H1 (cell line): ENCODE measurements at regions not wholly inside any gene's neighbourhood (a gene's known extent, or its start where the extent isn't known, plus 50 kb on each side); places are given as distances from the start of the nearest gene placed in this dataset.

Experiments
- CTCF ChIA-PET: fragments of 300-600 bp; sonication (Branson Sonifier 250); formaldehyde crosslinking; loops from one replicate; lab custom pipeline; 2021; ENCODE audit not compliant: partially characterized antibody; lab: Charles Lee
- POLR2A ChIA-PET: fragments of 300-600 bp; sonication (Branson Sonifier 250); formaldehyde crosslinking; loops from one replicate; lab custom pipeline; 2021; ENCODE audit warnings: inconsistent platforms; ENCODE audit not compliant: partially characterized antibody; lab: Charles Lee
- DNase-seq, 2 experiments: peaks; one replicate each; pipeline versions ENCODE4 v3.0.0 to v3.0.0-alpha.2; 2010 to 2022; ENCODE audit warnings: low spot score in 2 of 2, low read depth in 1 of 2, mixed read lengths in 1 of 2
- FAIRE-seq: peaks from 2 replicates; lab custom pipeline; 2011; peaks lifted over from hg19 to GRCh38; lab: Jason Lieb, UNC
- H2AFZ ChIP-seq: 2 replicates; pipeline ENCODE4 v1.8.1; 2012; ENCODE audit warnings: low read length, inconsistent platforms
- H2AK5ac ChIP-seq: 2 replicates; pipeline ENCODE4 v1.6.1; 2013; ENCODE audit warnings: low read depth, low read length
- H2BK120ac ChIP-seq: replicated peaks from 2 replicates; pipeline ENCODE3; 2013; ENCODE audit warnings: low read depth, low read length, inconsistent platforms
- H2BK12ac ChIP-seq: 2 replicates; pipeline ENCODE4 v1.6.1; 2013; ENCODE audit warnings: low read depth, low read length
- H2BK15ac ChIP-seq: 2 replicates; pipeline ENCODE4 v1.6.1; 2013; ENCODE audit warnings: low read length
- H2BK20ac ChIP-seq: 2 replicates; pipeline ENCODE4 v1.6.1; 2013; ENCODE audit warnings: low read length
- H2BK5ac ChIP-seq: 2 replicates; pipeline ENCODE4 v1.6.1; 2013; ENCODE audit warnings: low read depth, low read length
- H3K14ac ChIP-seq: 2 replicates; pipeline ENCODE4 v1.6.1; 2013; ENCODE audit warnings: inconsistent platforms; ENCODE audit not compliant: insufficient read length
- H3K18ac ChIP-seq: 2 replicates; pipeline ENCODE4 v1.6.1; 2013; ENCODE audit warnings: low read length; ENCODE audit errors: extremely low read depth
- H3K23ac ChIP-seq: 2 replicates; pipeline ENCODE4 v1.6.1; 2013; ENCODE audit warnings: inconsistent platforms; ENCODE audit not compliant: insufficient read length
- H3K23me2 ChIP-seq: 2 replicates; pipeline ENCODE4 v1.6.1; 2013; ENCODE audit warnings: low read depth, low read length
- H3K27ac ChIP-seq: 2 replicates; pipeline ENCODE4 v1.6.1; 2011; ENCODE audit warnings: low read depth, low read length, inconsistent platforms
- H3K27me3 ChIP-seq, 4 experiments: replicated peaks in 1 of 4; 1 replicate in 1 of 4; 2 replicates in 3 of 4; pipeline versions ENCODE4 v1.6.1 to v1.8.1; 2011 to 2013; ENCODE audit warnings: low read length in 3 of 4, mild to moderate bottlenecking in 3 of 4, inconsistent platforms in 2 of 4, mixed read lengths in 2 of 4, moderate library complexity in 1 of 4; ENCODE audit not compliant: control insufficient read depth in 3 of 4, insufficient read depth in 3 of 4; ENCODE audit errors: extremely low read depth in 1 of 4
- H3K36me3 ChIP-seq, 4 experiments: 2 replicates each; pipeline versions ENCODE4 v1.6.1 to v1.8.1; 2011 to 2013; ENCODE audit warnings: mild to moderate bottlenecking in 4 of 4, low read length in 3 of 4, moderate library complexity in 2 of 4, control low read depth in 1 of 4, inconsistent platforms in 1 of 4; ENCODE audit not compliant: insufficient read depth in 4 of 4, control insufficient read depth in 2 of 4
- H3K4ac ChIP-seq: replicated peaks from 2 replicates; pipeline ENCODE3; 2013; ENCODE audit warnings: low read length, low read depth, mixed read lengths, inconsistent platforms; ENCODE audit not compliant: insufficient read length
- H3K4me1 ChIP-seq, 4 experiments: replicated peaks in 1 of 4; 1 replicate in 1 of 4; 2 replicates in 3 of 4; pipeline versions ENCODE4 v1.6.1 to v1.8.1; 2011 to 2013; ENCODE audit warnings: low read length in 3 of 4, inconsistent platforms in 2 of 4, mixed read lengths in 1 of 4; ENCODE audit not compliant: insufficient read depth in 4 of 4, control insufficient read depth in 3 of 4
- H3K4me2 ChIP-seq, 2 experiments: 2 replicates each; pipeline versions ENCODE4 v1.6.1 to v1.8.1; 2011 to 2013; ENCODE audit warnings: low read depth in 2 of 2, low read length in 2 of 2, control low read depth in 1 of 2, inconsistent platforms in 1 of 2, mild to moderate bottlenecking in 1 of 2; ENCODE audit not compliant: insufficient read depth in 1 of 2
- H3K4me3 ChIP-seq, 4 experiments: fragments of 200-600, 300-600 bp in 1 of 4; sonication (generic), shearing (Covaris generic), sonication (Bioruptor Twin) in 1 of 4; 2 replicates each; pipeline versions ENCODE4 v1.5.1 to v1.8.1; 2011 to 2016; ENCODE audit warnings: low read length in 4 of 4, low read depth in 3 of 4, control low read depth in 2 of 4, inconsistent platforms in 2 of 4, mild to moderate bottlenecking in 2 of 4, mixed read lengths in 1 of 4, moderate library complexity in 1 of 4; ENCODE audit not compliant: insufficient read depth in 2 of 4; ENCODE audit errors: extremely low read depth in 1 of 4
- H3K56ac ChIP-seq: replicated peaks from 2 replicates; pipeline ENCODE3; 2013; ENCODE audit warnings: low read depth, mild to moderate bottlenecking, mixed read lengths, low read length, inconsistent platforms; ENCODE audit not compliant: insufficient read length
- H3K79me1 ChIP-seq: 2 replicates; pipeline ENCODE4 v1.6.1; 2013; ENCODE audit warnings: low read depth, low read length, control low read depth
- H3K79me2 ChIP-seq, 2 experiments: 2 replicates each; pipeline versions ENCODE4 v1.6.1 to v1.8.1; 2012 to 2013; ENCODE audit warnings: low read length in 2 of 2, mild to moderate bottlenecking in 2 of 2, inconsistent platforms in 1 of 2; ENCODE audit not compliant: insufficient read depth in 2 of 2, control insufficient read depth in 1 of 2
- H3K9ac ChIP-seq, 4 experiments: replicated peaks in 1 of 4; 1 replicate in 1 of 4; 2 replicates in 3 of 4; pipeline versions ENCODE4 v1.6.1 to v1.8.1; 2011 to 2013; ENCODE audit warnings: low read depth in 3 of 4, low read length in 3 of 4, control low read depth in 2 of 4, mild to moderate bottlenecking in 2 of 4, moderate library complexity in 2 of 4, inconsistent platforms in 1 of 4; ENCODE audit errors: extremely low read depth in 1 of 4
- H3K9me3 ChIP-seq, 2 experiments: 2 replicates each; pipeline versions ENCODE4 v1.6.1 to v1.8.1; 2012 to 2013; ENCODE audit warnings: mild to moderate bottlenecking in 2 of 2, moderate library complexity in 2 of 2, control low read depth in 1 of 2, inconsistent platforms in 1 of 2, low read depth in 1 of 2, low read length in 1 of 2, mixed read lengths in 1 of 2; ENCODE audit not compliant: insufficient read depth in 2 of 2
- H4K20me1 ChIP-seq, 2 experiments: replicated peaks in 1 of 2; 2 replicates each; pipeline versions ENCODE3 to v1.8.1; 2011 to 2013; ENCODE audit warnings: inconsistent platforms in 2 of 2, low read length in 2 of 2, mild to moderate bottlenecking in 1 of 2; ENCODE audit not compliant: insufficient read depth in 2 of 2, control insufficient read depth in 1 of 2
- H4K5ac ChIP-seq: 2 replicates; pipeline ENCODE4 v1.6.1; 2013; ENCODE audit warnings: low read length, low read depth, mixed read lengths, inconsistent platforms; ENCODE audit not compliant: insufficient read length
- H4K8ac ChIP-seq: 2 replicates; pipeline ENCODE4 v1.8.0; 2013; ENCODE audit warnings: mild to moderate bottlenecking, moderate library complexity, low read length, inconsistent platforms; ENCODE audit not compliant: insufficient read depth; ENCODE audit errors: extremely low read depth
- H4K91ac ChIP-seq: replicated peaks from 2 replicates; pipeline ENCODE3; 2013; ENCODE audit warnings: low read length, mixed read lengths, inconsistent platforms; ENCODE audit not compliant: insufficient read length
- CHD1 ChIP-seq: IDR thresholded peaks from 2 replicates; pipeline ENCODE4 v1.6.1; 2012; ENCODE audit warnings: low read depth, low read length, improper control_type of control experiment
- CREB1 ChIP-seq: IDR thresholded peaks from 2 replicates; pipeline ENCODE4 v1.6.1; 2012; ENCODE audit warnings: inconsistent platforms
- CTCF ChIP-seq, 3 experiments: IDR thresholded peaks; 1 replicate in 2 of 3; 2 replicates in 1 of 3; pipeline versions ENCODE4 v1.5.1 to v1.6.1; 2011; ENCODE audit warnings: low read length in 3 of 3, mild to moderate bottlenecking in 3 of 3, inconsistent platforms in 2 of 3, low read depth in 1 of 3, moderate library complexity in 1 of 3; ENCODE audit not compliant: insufficient read depth in 1 of 3; ENCODE audit errors: control extremely low read depth in 1 of 3
- MAFK ChIP-seq: IDR thresholded peaks from 2 replicates; pipeline ENCODE4 v1.6.1; 2012; ENCODE audit warnings: low read depth, mild to moderate bottlenecking, improper control_type of control experiment, low read length
- NRF1 ChIP-seq: IDR thresholded peaks from 2 replicates; pipeline ENCODE4 v1.6.1; 2011; ENCODE audit warnings: mild to moderate bottlenecking, low read depth, low read length, improper control_type of control experiment
- POU5F1 ChIP-seq: IDR thresholded peaks from 2 replicates; pipeline ENCODE4 v1.6.1; 2011; ENCODE audit warnings: low read depth, mild to moderate bottlenecking, low read length, moderate library complexity
- RNF2 ChIP-seq: fragments of 200-900, 300-1000 bp; sonication (generic); IDR thresholded peaks from 2 replicates; pipeline ENCODE4 v1.7.1; 2016; ENCODE audit warnings: borderline replicate concordance, low read depth, mild to moderate bottlenecking, antibody characterized with exemption, low read length; ENCODE audit not compliant: poor library complexity, severe bottlenecking; ENCODE audit errors: missing control alignments
- TAF1 ChIP-seq: IDR thresholded peaks from 2 replicates; pipeline ENCODE4 v1.6.1; 2011; ENCODE audit warnings: mild to moderate bottlenecking, low read depth, low read length
- TAF7 ChIP-seq: optimal IDR thresholded peaks from 2 replicates; pipeline ENCODE3; 2011; ENCODE audit warnings: low read depth, mild to moderate bottlenecking, inconsistent platforms, low read length, moderate library complexity, borderline replicate concordance
- TEAD4 ChIP-seq: IDR thresholded peaks from 2 replicates; pipeline ENCODE4 v1.6.1; 2012; ENCODE audit warnings: low read depth, low read length, inconsistent platforms, mixed read lengths
- YY1 ChIP-seq: IDR thresholded peaks from 2 replicates; pipeline ENCODE4 v1.6.1; 2011; ENCODE audit warnings: low read depth, mild to moderate bottlenecking, low read length
- WGBS, 2 experiments: shearing (Covaris generic) in 1 of 2; methylation state at CpG; one replicate each; pipeline versions ENCODE4 v1.1.6 to v1.1.7; 2013 to 2015; ENCODE audit warnings: low lambda C conversion rate in 2 of 2, mixed read lengths in 2 of 2, inconsistent platforms in 1 of 2, low coverage in 1 of 2, missing lambda C conversion rate in 1 of 2; ENCODE audit not compliant: insufficient replicate concordance in 2 of 2, insufficient coverage in 1 of 2, insufficient read length in 1 of 2; ENCODE audit errors: extremely low coverage in 1 of 2, missing lambda C conversion rate in 1 of 2; 5-methylcytosine and 5-hydroxymethylcytosine counted together
- TF ChIP-seq, protein P1 (sequence below): IDR thresholded peaks from 2 replicates; pipeline ENCODE4 v1.6.1; 2011; ENCODE audit warnings: low read length, improper control_type of control experiment

DNA sequence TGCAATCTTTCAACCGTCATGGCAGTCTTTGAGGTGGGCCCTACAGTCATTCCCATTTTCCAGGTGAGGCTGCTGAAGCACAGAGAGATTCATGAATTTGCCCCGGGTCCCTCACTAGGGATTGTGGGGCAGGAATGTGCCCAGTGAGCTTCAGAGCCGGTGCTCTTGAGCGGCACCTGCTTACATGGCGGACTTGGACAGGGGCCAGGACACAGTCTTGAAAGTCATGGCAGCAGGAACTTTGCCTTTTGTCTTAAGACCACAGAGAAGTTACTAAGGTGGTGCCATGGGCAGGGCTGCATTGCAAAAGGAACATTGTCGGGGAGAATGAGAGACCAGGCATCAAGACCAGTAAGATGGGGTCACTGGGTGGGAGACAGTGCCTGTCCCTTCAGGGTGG lies 363.4 kb downstream of the FOXL1 start:
- H3K27me3 ChIP-seq, result no peaks in the 10 kb centered on the region; a peak in 1 of 7 replicates
- H2AK5ac ChIP-seq, result no peak overlapping the region
- H3K79me1 ChIP-seq, result no peaks in the 10 kb centered on the region
- H4K8ac ChIP-seq, result no peak overlapping the region; the same call in 1 of the 2 replicates
- no peak overlapping the region for H4K5ac ChIP-seq
- H3K18ac ChIP-seq, result no peak overlapping the region
- no peak overlapping the region for H2BK15ac ChIP-seq
- no peak overlapping the region for H2BK12ac ChIP-seq
- FAIRE-seq, result no peak
- H3K9me3 ChIP-seq, result peaks cover 2 to 3% of the 10 kb centered on the region in 2 experiments; a peak in 1 of 4 replicates
- peaks cover 0 to 2% (median 1%) of the 10 kb centered on the region in 4 experiments; a peak in 1 of 7 replicates for H3K4me1 ChIP-seq
- no peaks in the 10 kb centered on the region for H3K36me3 ChIP-seq
- H4K20me1 ChIP-seq, result no peaks in the 10 kb centered on the region
- ChIA-PET POLR2A (no interaction called here), CTCF (no interaction called here)
- no peak overlapping the region for H2BK120ac ChIP-seq
- no peaks in the 10 kb centered on the region for H3K79me2 ChIP-seq
- H3K23me2 ChIP-seq, result no peaks in the 10 kb centered on the region
- H3K27ac ChIP-seq, result no peak overlapping the region
- H4K91ac ChIP-seq, result no peak overlapping the region
- no peak overlapping the region for H3K4ac ChIP-seq
- no peak overlapping the region for H3K4me3 ChIP-seq
- no peak overlapping the region for H3K23ac ChIP-seq
- 94% methylated on average over 6 of the region's 6 CpGs; no CpG with 5 or more reads in 1 of the 2 experiments for WGBS, 2 experiments
- no peak overlapping the region for H3K56ac ChIP-seq
- H3K4me2 ChIP-seq, result no peak overlapping the region
- H2AFZ ChIP-seq, result no peak overlapping the region
- no peak overlapping the region for H2BK5ac ChIP-seq
- DNase-seq, result no peak
- no peak overlapping the region for H3K9ac ChIP-seq
- H2BK20ac ChIP-seq, result no peak overlapping the region
- no peak overlapping the region for H3K14ac ChIP-seq
- TF ChIP-seq TAF7 (no peak), TEAD4 (no peak), CHD1 (no peak), POU5F1 (no peak), MAFK (no peak), TAF1 (no peak), NRF1 (no peak), RNF2 (no peak), CTCF (IDR thresholded peaks at IDR 0.05; ENCODE audit: control extremely low read depth in 1 of 3, insufficient read depth in 1 of 3, low read depth in 1 of 3, low read length in 3 of 3) (no peak), CREB1 (no peak), YY1 (no peak)
- TF ChIP-seq, protein P1, sequence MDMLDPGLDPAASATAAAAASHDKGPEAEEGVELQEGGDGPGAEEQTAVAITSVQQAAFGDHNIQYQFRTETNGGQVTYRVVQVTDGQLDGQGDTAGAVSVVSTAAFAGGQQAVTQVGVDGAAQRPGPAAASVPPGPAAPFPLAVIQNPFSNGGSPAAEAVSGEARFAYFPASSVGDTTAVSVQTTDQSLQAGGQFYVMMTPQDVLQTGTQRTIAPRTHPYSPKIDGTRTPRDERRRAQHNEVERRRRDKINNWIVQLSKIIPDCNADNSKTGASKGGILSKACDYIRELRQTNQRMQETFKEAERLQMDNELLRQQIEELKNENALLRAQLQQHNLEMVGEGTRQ, result no peak
